Mesenchymal stem cell (in vitro differentiated cells and primary cell): ENCODE measurements at regions not wholly inside any gene's neighbourhood (a gene's known extent, or its start where the extent isn't known, plus 50 kb on each side); places are given as distances from the start of the nearest gene placed in this dataset.

ENCODE experiments used
- DNase-seq: peaks from one replicate; pipeline ENCODE4 v3.0.0-alpha.2; 2013
- H2AFZ ChIP-seq: one replicate; pipeline ENCODE4 v1.6.1; 2013; ENCODE audit warnings: low read depth, mild to moderate bottlenecking, control low read depth, inconsistent platforms, low read length, moderate library complexity
- H2AK5ac ChIP-seq: 2 replicates; pipeline ENCODE4 v1.6.1; 2013; ENCODE audit warnings: low read length, moderate library complexity, mild to moderate bottlenecking, inconsistent platforms; ENCODE audit not compliant: severe bottlenecking
- H2BK120ac ChIP-seq: one replicate; pipeline ENCODE4 v1.6.1; 2013; ENCODE audit warnings: low read depth, mild to moderate bottlenecking, inconsistent platforms, low read length, moderate library complexity
- H2BK12ac ChIP-seq, 2 experiments: one replicate each; pipeline ENCODE4 v1.6.1; 2013; ENCODE audit warnings: inconsistent platforms in 2 of 2, low read length in 2 of 2, mild to moderate bottlenecking in 2 of 2, moderate library complexity in 2 of 2, control low read depth in 1 of 2
- H2BK15ac ChIP-seq: one replicate; pipeline ENCODE4 v1.6.1; 2013; ENCODE audit warnings: mild to moderate bottlenecking, low read depth, inconsistent platforms; ENCODE audit not compliant: poor library complexity, severe bottlenecking
- H2BK5ac ChIP-seq: 2 replicates; pipeline ENCODE4 v1.6.1; 2013; ENCODE audit warnings: low read depth, mild to moderate bottlenecking, low read length, control low read depth, inconsistent platforms; ENCODE audit not compliant: poor library complexity, severe bottlenecking
- H3K14ac ChIP-seq, 2 experiments: one replicate each; pipeline ENCODE4 v1.6.1; 2013; ENCODE audit warnings: inconsistent platforms in 2 of 2, low read length in 2 of 2, control low read depth in 1 of 2, mild to moderate bottlenecking in 1 of 2, moderate library complexity in 1 of 2
- H3K18ac ChIP-seq, 2 experiments: one replicate each; pipeline ENCODE4 v1.6.1; 2013; ENCODE audit warnings: inconsistent platforms in 2 of 2, low read length in 2 of 2, control low read depth in 1 of 2, low read depth in 1 of 2, mild to moderate bottlenecking in 1 of 2
- H3K23ac ChIP-seq, 2 experiments: one replicate each; pipeline ENCODE4 v1.6.1; 2013; ENCODE audit warnings: inconsistent platforms in 2 of 2, low read length in 2 of 2, mild to moderate bottlenecking in 2 of 2, moderate library complexity in 2 of 2, control low read depth in 1 of 2
- H3K27ac ChIP-seq: 2 replicates; pipeline ENCODE4 v1.5.1; 2013; ENCODE audit warnings: mild to moderate bottlenecking, moderate library complexity, low read length, control low read depth, inconsistent platforms; ENCODE audit not compliant: poor library complexity, severe bottlenecking
- H3K27me3 ChIP-seq, 2 experiments: 2 replicates each; pipeline versions ENCODE4 v1.6.1 to v1.7.0; 2013; ENCODE audit warnings: low read length in 2 of 2, mild to moderate bottlenecking in 2 of 2, moderate library complexity in 2 of 2, control low read depth in 1 of 2, inconsistent platforms in 1 of 2; ENCODE audit not compliant: control insufficient read depth in 1 of 2, insufficient read depth in 1 of 2
- H3K36me3 ChIP-seq, 2 experiments: 2 replicates each; pipeline versions ENCODE4 v1.6.1 to v1.7.0; 2013; ENCODE audit warnings: low read length in 2 of 2, control low read depth in 1 of 2, inconsistent platforms in 1 of 2, low read depth in 1 of 2, mild to moderate bottlenecking in 1 of 2; ENCODE audit not compliant: insufficient read depth in 2 of 2, control insufficient read depth in 1 of 2
- H3K4ac ChIP-seq, 2 experiments: one replicate each; pipeline ENCODE4 v1.6.1; 2013; ENCODE audit warnings: inconsistent platforms in 2 of 2, low read length in 2 of 2, mild to moderate bottlenecking in 2 of 2, moderate library complexity in 2 of 2, control low read depth in 1 of 2, low read depth in 1 of 2
- H3K4me1 ChIP-seq: 2 replicates; pipeline ENCODE4 v1.6.1; 2013; ENCODE audit warnings: low read depth, low read length, control low read depth; ENCODE audit not compliant: control insufficient read depth, insufficient read depth
- H3K4me2 ChIP-seq: 2 replicates; pipeline ENCODE4 v1.6.1; 2013; ENCODE audit warnings: low read length, mild to moderate bottlenecking, inconsistent platforms; ENCODE audit not compliant: poor library complexity, severe bottlenecking
- H3K4me3 ChIP-seq, 2 experiments: 2 replicates each; pipeline versions ENCODE4 v1.5.1 to v1.7.0; 2013; ENCODE audit warnings: low read length in 2 of 2, mild to moderate bottlenecking in 2 of 2, control low read depth in 1 of 2, low read depth in 1 of 2; ENCODE audit not compliant: insufficient read depth in 1 of 2
- H3K79me1 ChIP-seq: replicated peaks from 2 replicates; pipeline ENCODE4 v1.6.1; 2013; ENCODE audit warnings: mild to moderate bottlenecking, control low read depth, low read length, inconsistent platforms; ENCODE audit not compliant: poor library complexity, severe bottlenecking
- H3K9ac ChIP-seq: 2 replicates; pipeline ENCODE4 v1.7.0; 2013; ENCODE audit warnings: mild to moderate bottlenecking, low read length, moderate library complexity
- H3K9me3 ChIP-seq: 2 replicates; pipeline ENCODE4 v1.7.0; 2013; ENCODE audit warnings: mild to moderate bottlenecking, low read length; ENCODE audit not compliant: control insufficient read depth
- H4K8ac ChIP-seq: one replicate; pipeline ENCODE4 v1.6.1; 2013; ENCODE audit warnings: inconsistent platforms, mild to moderate bottlenecking, low read length, moderate library complexity
- H4K91ac ChIP-seq: one replicate; pipeline ENCODE4 v1.6.1; 2013; ENCODE audit warnings: mild to moderate bottlenecking, low read length, inconsistent platforms
- WGBS: methylation state at CpG from one replicate; pipeline ENCODE4 v1.1.7; 2013; ENCODE audit warnings: mixed read lengths; 5-methylcytosine and 5-hydroxymethylcytosine counted together

GRCh38 chr1:69146303-69146702, 421.4 kb upstream of the LRRC7 start:
- no peaks in the 10 kb centered on the region for H3K79me1 ChIP-seq
- no peak overlapping the region for H2AK5ac ChIP-seq
- DNase-seq = no peak
- no peak overlapping the region for H4K8ac ChIP-seq
- H3K18ac ChIP-seq = no peak overlapping the region
- H3K36me3 ChIP-seq = no peaks in the 10 kb centered on the region
- no peak overlapping the region for H3K27ac ChIP-seq
- no peak overlapping the region for H2BK15ac ChIP-seq
- no peak overlapping the region for H3K4me3 ChIP-seq
- H3K4ac ChIP-seq = no peak overlapping the region
- WGBS = no CpG with 5 or more reads among the region's 3 CpGs
- H2BK12ac ChIP-seq = no peak overlapping the region
- H3K9ac ChIP-seq = no peak overlapping the region
- H3K9me3 ChIP-seq = no peaks in the 10 kb centered on the region
- H3K4me1 ChIP-seq = no peaks in the 10 kb centered on the region
- no peak overlapping the region for H3K14ac ChIP-seq
- no peak overlapping the region for H2BK120ac ChIP-seq
- H4K91ac ChIP-seq = no peak overlapping the region
- H3K4me2 ChIP-seq = no peak overlapping the region
- no peak overlapping the region for H2BK5ac ChIP-seq
- H3K27me3 ChIP-seq = no peaks in the 10 kb centered on the region
- H3K23ac ChIP-seq = no peak overlapping the region
- no peak overlapping the region for H2AFZ ChIP-seq

GRCh38 chr1:69148731-69149130, 419.0 kb upstream of the LRRC7 start:
- no peaks in the 10 kb centered on the region for H3K4me1 ChIP-seq
- H3K79me1 ChIP-seq = no peaks in the 10 kb centered on the region
- H2AK5ac ChIP-seq = no peak overlapping the region
- H4K91ac ChIP-seq = no peak overlapping the region
- no peak overlapping the region for H3K14ac ChIP-seq
- no CpG with 5 or more reads among the region's 1 CpG for WGBS
- no peak overlapping the region for H2BK5ac ChIP-seq
- no peak overlapping the region for H3K4me2 ChIP-seq
- no peak overlapping the region for H2AFZ ChIP-seq
- no peak for DNase-seq
- H3K27ac ChIP-seq = no peak overlapping the region
- no peaks in the 10 kb centered on the region for H3K27me3 ChIP-seq
- H3K4ac ChIP-seq = no peak overlapping the region
- no peak overlapping the region for H2BK120ac ChIP-seq
- H3K18ac ChIP-seq = no peak overlapping the region
- H3K4me3 ChIP-seq = no peak overlapping the region
- H3K9me3 ChIP-seq = no peaks in the 10 kb centered on the region
- no peaks in the 10 kb centered on the region for H3K36me3 ChIP-seq
- no peak overlapping the region for H2BK12ac ChIP-seq
- H2BK15ac ChIP-seq = no peak overlapping the region
- no peak overlapping the region for H4K8ac ChIP-seq
- H3K23ac ChIP-seq = no peak overlapping the region
- no peak overlapping the region for H3K9ac ChIP-seq

DNA sequence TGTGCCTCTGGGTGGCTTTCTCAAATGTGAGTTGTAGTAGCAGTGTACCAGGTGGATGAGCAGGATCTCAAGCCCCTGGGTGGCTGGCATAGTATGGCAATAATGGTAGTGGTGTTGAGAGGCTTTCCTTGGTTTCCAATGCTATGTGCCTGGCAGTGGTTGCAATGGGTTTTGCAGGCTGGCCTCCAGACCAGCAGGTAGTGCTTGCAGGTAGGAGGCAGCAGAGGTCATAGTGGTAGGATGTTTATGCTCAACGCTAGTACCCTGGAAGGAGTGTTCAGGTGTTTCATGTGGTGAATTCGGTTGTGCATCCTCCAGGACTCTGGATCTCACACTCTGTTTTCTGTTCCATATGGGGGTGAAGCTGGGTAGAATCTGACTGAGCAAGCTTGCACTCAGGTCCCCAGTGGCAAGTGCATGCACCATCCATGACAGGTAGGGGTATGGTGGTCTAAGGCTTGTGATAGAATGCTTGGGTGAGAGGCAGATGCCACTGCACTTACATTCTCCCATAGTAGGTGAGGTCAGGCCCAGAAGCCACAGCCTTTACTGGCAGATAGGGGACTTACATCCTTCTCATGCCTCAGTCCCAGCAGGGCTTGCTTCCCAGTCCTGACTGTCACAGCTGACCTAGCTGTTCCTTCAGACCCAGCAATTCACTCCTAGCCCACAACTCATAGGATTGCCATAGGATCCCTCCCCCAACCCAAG, 410.5 kb upstream of the LRRC7 start:
- Histone ChIP-seq H3K36me3 (no peaks in the 10 kb centered on the region), H2AK5ac (no peak overlapping the region), H2BK15ac (no peak overlapping the region), H3K4ac (no peak overlapping the region), H3K4me1 (no peaks in the 10 kb centered on the region), H3K4me2 (no peak overlapping the region), H3K14ac (no peak overlapping the region), H4K8ac (no peak overlapping the region), H3K23ac (no peak overlapping the region), H3K79me1 (no peaks in the 10 kb centered on the region), H4K91ac (no peak overlapping the region), H3K27ac (no peak overlapping the region), H3K9ac (no peak overlapping the region), H2AFZ (no peak overlapping the region), H3K27me3 (no peaks in the 10 kb centered on the region), H3K9me3 (no peaks in the 10 kb centered on the region), H3K18ac (no peak overlapping the region), H3K4me3 (no peak overlapping the region), H2BK12ac (no peak overlapping the region), H2BK120ac (no peak overlapping the region), H2BK5ac (no peak overlapping the region)
- DNase-seq = no peak
- 90% methylated on average over 2 of the region's 2 CpGs for WGBS

- no peak overlapping the region for H2BK5ac ChIP-seq
- H3K18ac ChIP-seq = no peak overlapping the region
- no peak overlapping the region for H2AK5ac ChIP-seq
- no peaks in the 10 kb centered on the region for H3K27me3 ChIP-seq
- no peak overlapping the region for H3K4ac ChIP-seq
- no peak overlapping the region for H4K8ac ChIP-seq
- no peaks in the 10 kb centered on the region for H3K79me1 ChIP-seq
- no peak overlapping the region for H3K4me3 ChIP-seq
- WGBS = 100% methylated on average over 2 of the region's 2 CpGs
- H3K27ac ChIP-seq = no peak overlapping the region
- no peak overlapping the region for H2BK12ac ChIP-seq
- no peak overlapping the region for H3K14ac ChIP-seq
- H2BK120ac ChIP-seq = no peak overlapping the region
- no peaks in the 10 kb centered on the region for H3K4me1 ChIP-seq
- DNase-seq = no peak
- no peak overlapping the region for H3K4me2 ChIP-seq
- no peak overlapping the region for H2AFZ ChIP-seq
- no peak overlapping the region for H3K9ac ChIP-seq
- no peaks in the 10 kb centered on the region for H3K9me3 ChIP-seq
- H3K23ac ChIP-seq = no peak overlapping the region
- H3K36me3 ChIP-seq = no peaks in the 10 kb centered on the region
- H2BK15ac ChIP-seq = no peak overlapping the region
- H4K91ac ChIP-seq = no peak overlapping the region
Observed at GRCh38 chr1:69163241-69163640, 404.5 kb upstream of the LRRC7 start.
